AG10803 (cell line): ENCODE measurements at regions not wholly inside any gene's neighbourhood (a gene's known extent, or its start where the extent isn't known, plus 50 kb on each side); places are given as distances from the start of the nearest gene placed in this dataset.

ENCODE experiments used
- DNase-seq: peaks from one replicate; pipeline ENCODE4 v3.0.0; 2010; ENCODE audit warnings: low read depth
- H3K4me3 ChIP-seq: 2 replicates; pipeline ENCODE4 v1.5.1; 2011; ENCODE audit warnings: mild to moderate bottlenecking, low read length, control low read depth
- TF ChIP-seq, protein P1 (sequence below): conservative IDR thresholded peaks from 2 replicates; pipeline ENCODE4 v1.5.1; 2011; ENCODE audit warnings: mild to moderate bottlenecking, low read length, control low read depth, inconsistent platforms

DNA sequence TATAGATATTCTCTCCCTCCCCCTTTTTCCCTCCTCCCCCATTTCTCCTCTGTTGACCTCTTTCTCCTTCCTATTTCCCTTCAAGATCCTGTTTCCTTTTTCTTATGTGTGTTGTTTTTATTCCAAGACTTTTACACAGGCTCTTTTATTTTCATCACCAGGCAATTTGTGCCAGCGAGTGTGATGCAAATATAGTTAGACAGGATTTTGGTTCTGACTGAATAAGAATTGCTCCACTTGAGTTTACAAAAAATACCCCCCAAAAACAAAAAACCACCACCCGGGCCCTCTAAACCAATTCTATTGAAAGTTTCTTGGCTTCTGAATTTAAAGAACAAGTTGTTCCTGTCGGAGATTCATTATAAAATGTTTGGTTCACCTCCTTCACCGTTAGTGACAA is 50.9 kb upstream of the MAPK4 start:
- TF ChIP-seq, protein P1, sequence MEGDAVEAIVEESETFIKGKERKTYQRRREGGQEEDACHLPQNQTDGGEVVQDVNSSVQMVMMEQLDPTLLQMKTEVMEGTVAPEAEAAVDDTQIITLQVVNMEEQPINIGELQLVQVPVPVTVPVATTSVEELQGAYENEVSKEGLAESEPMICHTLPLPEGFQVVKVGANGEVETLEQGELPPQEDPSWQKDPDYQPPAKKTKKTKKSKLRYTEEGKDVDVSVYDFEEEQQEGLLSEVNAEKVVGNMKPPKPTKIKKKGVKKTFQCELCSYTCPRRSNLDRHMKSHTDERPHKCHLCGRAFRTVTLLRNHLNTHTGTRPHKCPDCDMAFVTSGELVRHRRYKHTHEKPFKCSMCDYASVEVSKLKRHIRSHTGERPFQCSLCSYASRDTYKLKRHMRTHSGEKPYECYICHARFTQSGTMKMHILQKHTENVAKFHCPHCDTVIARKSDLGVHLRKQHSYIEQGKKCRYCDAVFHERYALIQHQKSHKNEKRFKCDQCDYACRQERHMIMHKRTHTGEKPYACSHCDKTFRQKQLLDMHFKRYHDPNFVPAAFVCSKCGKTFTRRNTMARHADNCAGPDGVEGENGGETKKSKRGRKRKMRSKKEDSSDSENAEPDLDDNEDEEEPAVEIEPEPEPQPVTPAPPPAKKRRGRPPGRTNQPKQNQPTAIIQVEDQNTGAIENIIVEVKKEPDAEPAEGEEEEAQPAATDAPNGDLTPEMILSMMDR: no peak
- H3K4me3 ChIP-seq: no peak overlapping the region
- no peak for DNase-seq
